ENCODE measurements at regions not wholly inside any gene's neighbourhood (a gene's known extent, or its start where the extent isn't known, plus 50 kb on each side); places are given as distances from the start of the nearest gene placed in this dataset.

GRCh38 chr16:6932871-6933385 lies 399.7 kb upstream of the RBFOX1 start:
- Histone ChIP-seq H3K4me3 (ENCODE audit: low read length) (no peak overlapping the region), H3K36me3 (ENCODE audit: control insufficient read depth, low read length) (no peaks in the 10 kb centered on the region), H3K27me3 (ENCODE audit: control insufficient read depth, low read length) (no peaks in the 10 kb centered on the region), H3F3A (ENCODE audit: control insufficient read depth, insufficient read depth) (no peaks in the 10 kb centered on the region), H4K20me1 (ENCODE audit: control insufficient read depth, insufficient read depth, low read depth, low read length) (no peaks in the 10 kb centered on the region), H3K27ac (ENCODE audit: low read depth, low read length) (no peak overlapping the region), H3K9me3 (ENCODE audit: control insufficient read depth, insufficient read depth, low read length) (no peaks in the 10 kb centered on the region), H3K79me2 (ENCODE audit: control insufficient read depth, low read length) (no peaks in the 10 kb centered on the region), H3K9me2 (replicated peaks; ENCODE audit: control insufficient read depth, low read length) (no peaks in the 10 kb centered on the region), H3K4me2 (ENCODE audit: low read length) (no peak overlapping the region), H3K4me1 (ENCODE audit: control insufficient read depth, low read length) (no peaks in the 10 kb centered on the region)
- TF ChIP-seq, protein P1, sequence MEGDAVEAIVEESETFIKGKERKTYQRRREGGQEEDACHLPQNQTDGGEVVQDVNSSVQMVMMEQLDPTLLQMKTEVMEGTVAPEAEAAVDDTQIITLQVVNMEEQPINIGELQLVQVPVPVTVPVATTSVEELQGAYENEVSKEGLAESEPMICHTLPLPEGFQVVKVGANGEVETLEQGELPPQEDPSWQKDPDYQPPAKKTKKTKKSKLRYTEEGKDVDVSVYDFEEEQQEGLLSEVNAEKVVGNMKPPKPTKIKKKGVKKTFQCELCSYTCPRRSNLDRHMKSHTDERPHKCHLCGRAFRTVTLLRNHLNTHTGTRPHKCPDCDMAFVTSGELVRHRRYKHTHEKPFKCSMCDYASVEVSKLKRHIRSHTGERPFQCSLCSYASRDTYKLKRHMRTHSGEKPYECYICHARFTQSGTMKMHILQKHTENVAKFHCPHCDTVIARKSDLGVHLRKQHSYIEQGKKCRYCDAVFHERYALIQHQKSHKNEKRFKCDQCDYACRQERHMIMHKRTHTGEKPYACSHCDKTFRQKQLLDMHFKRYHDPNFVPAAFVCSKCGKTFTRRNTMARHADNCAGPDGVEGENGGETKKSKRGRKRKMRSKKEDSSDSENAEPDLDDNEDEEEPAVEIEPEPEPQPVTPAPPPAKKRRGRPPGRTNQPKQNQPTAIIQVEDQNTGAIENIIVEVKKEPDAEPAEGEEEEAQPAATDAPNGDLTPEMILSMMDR (IDR thresholded peaks at IDR 0.05; ENCODE audit: low read depth, low read length, poor library complexity, severe bottlenecking) = no peak
- TF ChIP-seq EZH2phosphoT487 (IDR thresholded peaks at IDR 0.05; ENCODE audit: borderline replicate concordance, low read length) = no peak

DNA sequence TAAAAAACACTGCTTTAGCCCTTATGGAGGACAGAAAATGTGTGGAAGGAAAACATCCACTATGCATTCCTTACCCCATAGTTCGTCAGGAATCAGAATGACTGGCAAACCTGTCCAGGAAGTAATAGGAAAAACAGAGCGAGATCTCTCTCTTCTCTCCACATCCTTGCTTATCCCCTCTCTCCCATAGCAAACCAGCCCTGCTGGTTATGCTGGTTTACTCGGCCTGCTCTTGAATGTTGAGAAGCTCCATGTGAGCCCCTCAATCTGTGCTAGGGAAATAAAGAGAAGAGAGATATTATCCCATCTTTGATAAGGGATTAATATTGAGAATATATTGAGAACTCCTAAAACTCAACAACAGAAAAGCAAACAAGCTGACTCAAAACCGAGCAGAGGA lies 402.8 kb upstream of the RBFOX1 start:
- TF ChIP-seq, protein P1 (IDR thresholded peaks at IDR 0.05; ENCODE audit: low read depth, low read length, poor library complexity, severe bottlenecking) = no peak
- no peak for TF ChIP-seq EZH2phosphoT487 (IDR thresholded peaks at IDR 0.05; ENCODE audit: borderline replicate concordance, low read length)
- no peaks in the 10 kb centered on the region for H3K9me3 ChIP-seq (ENCODE audit: control insufficient read depth, insufficient read depth, low read length)
- no peak overlapping the region for H3K27ac ChIP-seq (ENCODE audit: low read depth, low read length)
- H3F3A ChIP-seq (ENCODE audit: control insufficient read depth, insufficient read depth) = no peaks in the 10 kb centered on the region
- H3K4me3 ChIP-seq (ENCODE audit: low read length) = no peak overlapping the region
- no peaks in the 10 kb centered on the region for H3K79me2 ChIP-seq (ENCODE audit: control insufficient read depth, low read length)
- no peaks in the 10 kb centered on the region for H4K20me1 ChIP-seq (ENCODE audit: control insufficient read depth, insufficient read depth, low read depth, low read length)
- H3K4me1 ChIP-seq (ENCODE audit: control insufficient read depth, low read length) = no peaks in the 10 kb centered on the region
- H3K27me3 ChIP-seq (ENCODE audit: control insufficient read depth, low read length) = no peaks in the 10 kb centered on the region
- H3K36me3 ChIP-seq (ENCODE audit: control insufficient read depth, low read length) = no peaks in the 10 kb centered on the region
- H3K9me2 ChIP-seq (replicated peaks; ENCODE audit: control insufficient read depth, low read length) = no peaks in the 10 kb centered on the region
- H3K4me2 ChIP-seq (ENCODE audit: low read length) = no peak overlapping the region

DNA sequence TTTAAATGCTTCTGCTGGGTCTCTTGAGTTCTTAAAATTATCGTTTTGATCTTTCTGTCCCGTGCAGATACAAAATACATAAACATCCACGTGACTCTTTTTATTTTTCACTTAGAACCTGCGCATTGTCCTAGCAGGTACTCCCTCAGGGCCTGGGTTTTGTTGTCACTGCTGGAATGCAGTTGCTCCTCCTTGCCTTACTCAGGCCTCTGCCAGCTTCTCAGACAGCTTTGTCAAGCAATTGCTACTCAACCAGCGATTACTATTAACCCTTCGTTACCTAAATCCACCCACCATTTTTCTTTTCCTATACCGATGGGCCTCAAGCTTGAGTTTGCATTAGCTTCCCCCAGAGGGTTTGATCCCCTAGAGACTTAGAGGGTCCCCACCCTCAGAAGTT lies 405.9 kb upstream of the RBFOX1 start:
- H4K20me1 ChIP-seq (ENCODE audit: control insufficient read depth, insufficient read depth, low read depth, low read length) = no peaks in the 10 kb centered on the region
- H3K79me2 ChIP-seq (ENCODE audit: control insufficient read depth, low read length) = no peaks in the 10 kb centered on the region
- no peak overlapping the region for H3K27ac ChIP-seq (ENCODE audit: low read depth, low read length)
- H3K9me2 ChIP-seq (replicated peaks; ENCODE audit: control insufficient read depth, low read length) = no peaks in the 10 kb centered on the region
- no peaks in the 10 kb centered on the region for H3K36me3 ChIP-seq (ENCODE audit: control insufficient read depth, low read length)
- no peaks in the 10 kb centered on the region for H3K9me3 ChIP-seq (ENCODE audit: control insufficient read depth, insufficient read depth, low read length)
- H3K4me1 ChIP-seq (ENCODE audit: control insufficient read depth, low read length) = no peaks in the 10 kb centered on the region
- H3F3A ChIP-seq (ENCODE audit: control insufficient read depth, insufficient read depth) = no peaks in the 10 kb centered on the region
- H3K4me3 ChIP-seq (ENCODE audit: low read length) = no peak overlapping the region
- no peaks in the 10 kb centered on the region for H3K27me3 ChIP-seq (ENCODE audit: control insufficient read depth, low read length)
- no peak for TF ChIP-seq EZH2phosphoT487 (IDR thresholded peaks at IDR 0.05; ENCODE audit: borderline replicate concordance, low read length)
- TF ChIP-seq, protein P1 (IDR thresholded peaks at IDR 0.05; ENCODE audit: low read depth, low read length, poor library complexity, severe bottlenecking) = no peak
- no peak overlapping the region for H3K4me2 ChIP-seq (ENCODE audit: low read length)
